ENCODE measurements at regions not wholly inside any gene's neighbourhood (a gene's known extent, or its start where the extent isn't known, plus 50 kb on each side); places are given as distances from the start of the nearest gene placed in this dataset.
A peak's percentile ranks its signal among the peaks of the same experiment; 100 is the strongest.
"Not testable (repeated sequence)": the region's sequence is repeated elsewhere in the genome, so short reads cannot be mapped to it uniquely, and the experiment has no call there.

GRCh38 chr3:170689893-170690660 is 104.2 kb upstream of the SLC7A14 start:
- 50% methylated on average over 2 of the region's 13 CpGs for WGBS (ENCODE audit: insufficient coverage)
- no peak overlapping the region for H3K4me2 ChIP-seq (replicated peaks; ENCODE audit: low read depth, low read length, poor library complexity, severe bottlenecking)
- Mint-ChIP-seq H3K27me3 (peaks cover 7% of the 10 kb centered on the region), H3K27ac (no peak overlapping the region), H3K4me1 (no peaks in the 10 kb centered on the region), H3K4me3 (no peak overlapping the region), H3K9me3 (ENCODE audit: insufficient read depth) (no peaks in the 10 kb centered on the region)
- intact Hi-C loops (cut with micrococcal nuclease): loop anchor here (1.0 kb wide), 1 partner anchor 380 kb away; no protein-coding TSS in a partner anchor
- H3K9ac ChIP-seq (ENCODE audit: low read length): no peak overlapping the region
- ChIA-PET POLR2A (no interaction called here), CTCF (interaction anchor here (0.7 to 1.5 kb wide), 3 partner anchors 106 to 279 kb away, joined by 4 to 9 read pairs (median 4); no protein-coding TSS in a partner anchor)
- no peaks in the 10 kb centered on the region for H3K79me2 ChIP-seq (ENCODE audit: control insufficient read depth, insufficient read depth, low read length)
- H3K4me3 ChIP-seq (ENCODE audit: control extremely low read depth in 1 of 5, extremely low read depth in 1 of 5, insufficient read depth in 1 of 5, low read depth in 2 of 5, low read length in 4 of 5): no peak overlapping the region
- no peaks in the 10 kb centered on the region for H3K4me1 ChIP-seq (ENCODE audit: control insufficient read depth in 2 of 2, insufficient read depth in 2 of 2, low read length in 2 of 2)
- DNase-seq (peak; percentile 30), ATAC-seq (ENCODE audit: low read depth) (no peak)
- no peak overlapping the region for H3K27ac ChIP-seq (ENCODE audit: low read length in 2 of 2)
- no peaks in the 10 kb centered on the region for H3K36me3 ChIP-seq (replicated peaks in 1 of 2; ENCODE audit: control extremely low read depth in 1 of 2, control insufficient read depth in 1 of 2, extremely low read depth in 1 of 2, insufficient read depth in 2 of 2, low read length in 1 of 2)
- H2AFZ ChIP-seq (ENCODE audit: insufficient read depth, low read depth, low read length, poor library complexity, severe bottlenecking): no peak overlapping the region
- no peaks in the 10 kb centered on the region for H3K9me3 ChIP-seq (ENCODE audit: control extremely low read depth in 1 of 3, control insufficient read depth in 2 of 3, insufficient read depth in 1 of 3, low read length in 2 of 3)
- no peaks in the 10 kb centered on the region for H3K27me3 ChIP-seq (replicated peaks in 1 of 4; ENCODE audit: control extremely low read depth in 1 of 4, control insufficient read depth in 3 of 4, insufficient read depth in 4 of 4, low read length in 3 of 4)
- TF ChIP-seq EZH2 (IDR thresholded peaks at IDR 0.05; ENCODE audit: borderline replicate concordance, insufficient read depth, low read depth, low read length, poor library complexity, severe bottlenecking) (no peak), CTCF (IDR thresholded peaks at IDR 0.05) (peak; percentile 59)
- H4K20me1 ChIP-seq (ENCODE audit: control insufficient read depth, insufficient read depth, low read length, poor library complexity, severe bottlenecking): no peaks in the 10 kb centered on the region

- TF ChIP-seq CTCF (IDR thresholded peaks at IDR 0.05): no peak
- TF ChIP-seq EZH2 (IDR thresholded peaks at IDR 0.05; ENCODE audit: borderline replicate concordance, insufficient read depth, low read depth, low read length, poor library complexity, severe bottlenecking): no peak
- peaks cover 7% of the 10 kb centered on the region for H3K27me3 Mint-ChIP-seq
Measured at GRCh38 chr3:170689296-170689829, 103.5 kb upstream of the SLC7A14 start.

GRCh38 chr3:170688222-170688621 is 102.3 kb upstream of the SLC7A14 start:
- H3K27me3 ChIP-seq (replicated peaks in 1 of 4; ENCODE audit: control extremely low read depth in 1 of 4, control insufficient read depth in 3 of 4, insufficient read depth in 4 of 4, low read length in 3 of 4); POLR2A ChIA-PET: not testable (repeated sequence)

More at GRCh38 chr3:170689296-170689829, 103.5 kb upstream of the SLC7A14 start:
- ChIA-PET POLR2A (no interaction called here), CTCF (interaction anchor here (0.7 to 1.5 kb wide), 3 partner anchors 105 to 279 kb away, joined by 3 to 4 read pairs (median 4); no protein-coding TSS in a partner anchor)
- no peak for DNase-seq
- Histone ChIP-seq H3K9me3 (ENCODE audit: control extremely low read depth in 1 of 3, control insufficient read depth in 2 of 3, insufficient read depth in 1 of 3, low read length in 2 of 3) (no peaks in the 10 kb centered on the region), H3K9ac (ENCODE audit: low read length) (no peak overlapping the region), H3K79me2 (ENCODE audit: control insufficient read depth, insufficient read depth, low read length) (no peaks in the 10 kb centered on the region), H2AFZ (ENCODE audit: insufficient read depth, low read depth, low read length, poor library complexity, severe bottlenecking) (no peak overlapping the region), H3K4me1 (ENCODE audit: control insufficient read depth in 2 of 2, insufficient read depth in 2 of 2, low read length in 2 of 2) (no peaks in the 10 kb centered on the region), H3K4me3 (ENCODE audit: control extremely low read depth in 1 of 5, extremely low read depth in 1 of 5, insufficient read depth in 1 of 5, low read depth in 2 of 5, low read length in 4 of 5) (no peak overlapping the region), H3K27ac (ENCODE audit: low read length in 2 of 2) (no peak overlapping the region), H3K36me3 (replicated peaks in 1 of 2; ENCODE audit: control extremely low read depth in 1 of 2, control insufficient read depth in 1 of 2, extremely low read depth in 1 of 2, insufficient read depth in 2 of 2, low read length in 1 of 2) (no peaks in the 10 kb centered on the region), H3K27me3 (replicated peaks in 1 of 4; ENCODE audit: control extremely low read depth in 1 of 4, control insufficient read depth in 3 of 4, insufficient read depth in 4 of 4, low read length in 3 of 4) (no peaks in the 10 kb centered on the region), H4K20me1 (ENCODE audit: control insufficient read depth, insufficient read depth, low read length, poor library complexity, severe bottlenecking) (no peaks in the 10 kb centered on the region), H3K4me2 (replicated peaks; ENCODE audit: low read depth, low read length, poor library complexity, severe bottlenecking) (no peak overlapping the region)
- WGBS (ENCODE audit: insufficient coverage): 78% methylated on average over 4 of the region's 4 CpGs
- Mint-ChIP-seq H3K4me3 (no peak overlapping the region), H3K9me3 (ENCODE audit: insufficient read depth) (no peaks in the 10 kb centered on the region), H3K27ac (no peak overlapping the region), H3K4me1 (no peaks in the 10 kb centered on the region)
- no peak for ATAC-seq (ENCODE audit: low read depth)
- intact Hi-C loops (cut with micrococcal nuclease): no loop called here

More at GRCh38 chr3:170688222-170688621, 102.3 kb upstream of the SLC7A14 start:
- H3K9me3 ChIP-seq (ENCODE audit: control extremely low read depth in 1 of 3, control insufficient read depth in 2 of 3, insufficient read depth in 1 of 3, low read length in 2 of 3); H2AFZ ChIP-seq (ENCODE audit: insufficient read depth, low read depth, low read length, poor library complexity, severe bottlenecking); H3K9ac ChIP-seq (ENCODE audit: low read length); H3K9me3 Mint-ChIP-seq (ENCODE audit: insufficient read depth); H3K27ac Mint-ChIP-seq; H3K4me3 ChIP-seq (ENCODE audit: control extremely low read depth in 1 of 5, extremely low read depth in 1 of 5, insufficient read depth in 1 of 5, low read depth in 2 of 5, low read length in 4 of 5); CTCF ChIA-PET; H3K27ac ChIP-seq (ENCODE audit: low read length in 2 of 2); H4K20me1 ChIP-seq (ENCODE audit: control insufficient read depth, insufficient read depth, low read length, poor library complexity, severe bottlenecking); H3K4me1 Mint-ChIP-seq; H3K4me2 ChIP-seq (replicated peaks; ENCODE audit: low read depth, low read length, poor library complexity, severe bottlenecking); H3K27me3 Mint-ChIP-seq; H3K79me2 ChIP-seq (ENCODE audit: control insufficient read depth, insufficient read depth, low read length); ATAC-seq (ENCODE audit: low read depth); H3K4me1 ChIP-seq (ENCODE audit: control insufficient read depth in 2 of 2, insufficient read depth in 2 of 2, low read length in 2 of 2); DNase-seq; H3K36me3 ChIP-seq (replicated peaks in 1 of 2; ENCODE audit: control extremely low read depth in 1 of 2, control insufficient read depth in 1 of 2, extremely low read depth in 1 of 2, insufficient read depth in 2 of 2, low read length in 1 of 2); H3K4me3 Mint-ChIP-seq; intact Hi-C loops (cut with micrococcal nuclease): not testable (repeated sequence)
- 83% methylated on average over 1 of the region's 4 CpGs for WGBS (ENCODE audit: insufficient coverage)
